Panc1 (cell line): ENCODE measurements at regions not wholly inside any gene's neighbourhood (a gene's known extent, or its start where the extent isn't known, plus 50 kb on each side); places are given as distances from the start of the nearest gene placed in this dataset.

ENCODE experiments used
- POLR2AphosphoS5 ChIP-seq: IDR thresholded peaks from 2 replicates; pipeline ENCODE4 v1.6.1; 2012; ENCODE audit warnings: mild to moderate bottlenecking, low read depth, low read length, moderate library complexity
- SIN3A ChIP-seq: IDR thresholded peaks from 2 replicates; pipeline ENCODE4 v1.6.1; 2012; ENCODE audit warnings: low read depth, mild to moderate bottlenecking, low read length, moderate library complexity, borderline replicate concordance; ENCODE audit not compliant: insufficient read depth
- TCF7L2 ChIP-seq: IDR thresholded peaks from 2 replicates; pipeline ENCODE4 v1.6.1; 2011; ENCODE audit warnings: mild to moderate bottlenecking, low read depth, low read length, inconsistent platforms
- TF ChIP-seq, protein P1 (sequence below): fragments of 450-650 bp; IDR thresholded peaks from 2 replicates; pipeline ENCODE4 v1.5.1; 2017; ENCODE audit warnings: mild to moderate bottlenecking

DNA sequence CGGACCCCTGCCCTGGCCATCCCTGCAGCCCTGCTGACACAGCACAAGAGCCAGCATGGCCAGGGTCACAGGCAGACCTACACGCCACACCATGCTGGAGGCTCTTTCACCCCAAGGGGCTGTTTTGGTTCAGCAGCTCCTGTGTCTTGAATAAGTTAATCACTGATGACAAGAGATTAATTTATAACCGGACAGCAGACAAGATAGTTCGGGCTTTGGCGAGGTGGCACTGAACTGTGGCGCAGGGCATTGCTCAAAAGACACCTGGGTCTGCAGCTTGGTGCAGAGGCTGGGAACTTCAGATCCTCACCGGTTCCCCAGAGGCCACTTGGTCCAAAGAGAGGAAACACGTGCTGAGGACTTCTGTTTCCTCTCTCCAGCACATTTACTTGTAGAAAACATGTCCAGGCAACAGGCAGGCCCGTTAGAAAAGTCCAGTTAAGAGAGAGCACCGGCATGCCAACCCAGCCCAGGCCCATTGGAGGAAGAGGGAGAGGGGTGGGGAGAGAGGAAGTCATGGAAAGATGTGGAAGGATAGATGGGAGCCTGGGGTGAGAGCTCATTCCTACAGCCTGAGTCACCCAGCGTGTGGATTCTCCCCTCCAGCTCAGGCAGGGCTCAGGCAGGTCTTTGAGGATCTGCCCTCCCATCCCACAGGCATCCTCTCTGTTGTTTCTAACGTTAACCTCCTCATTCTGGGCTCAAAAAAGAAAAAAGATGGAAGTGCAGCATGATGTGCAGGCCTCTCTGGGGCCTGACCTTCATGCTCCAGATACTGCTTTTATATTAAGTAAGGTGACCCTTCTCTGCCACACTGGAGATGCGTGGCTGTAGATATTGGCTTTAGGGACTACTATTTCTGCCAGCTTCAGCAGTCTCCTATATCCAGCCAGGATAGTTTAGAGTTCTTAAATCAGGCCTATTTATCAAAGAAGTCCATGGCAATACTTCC is 80.0 kb upstream of the HNF1B start:
- TF ChIP-seq, protein P1, sequence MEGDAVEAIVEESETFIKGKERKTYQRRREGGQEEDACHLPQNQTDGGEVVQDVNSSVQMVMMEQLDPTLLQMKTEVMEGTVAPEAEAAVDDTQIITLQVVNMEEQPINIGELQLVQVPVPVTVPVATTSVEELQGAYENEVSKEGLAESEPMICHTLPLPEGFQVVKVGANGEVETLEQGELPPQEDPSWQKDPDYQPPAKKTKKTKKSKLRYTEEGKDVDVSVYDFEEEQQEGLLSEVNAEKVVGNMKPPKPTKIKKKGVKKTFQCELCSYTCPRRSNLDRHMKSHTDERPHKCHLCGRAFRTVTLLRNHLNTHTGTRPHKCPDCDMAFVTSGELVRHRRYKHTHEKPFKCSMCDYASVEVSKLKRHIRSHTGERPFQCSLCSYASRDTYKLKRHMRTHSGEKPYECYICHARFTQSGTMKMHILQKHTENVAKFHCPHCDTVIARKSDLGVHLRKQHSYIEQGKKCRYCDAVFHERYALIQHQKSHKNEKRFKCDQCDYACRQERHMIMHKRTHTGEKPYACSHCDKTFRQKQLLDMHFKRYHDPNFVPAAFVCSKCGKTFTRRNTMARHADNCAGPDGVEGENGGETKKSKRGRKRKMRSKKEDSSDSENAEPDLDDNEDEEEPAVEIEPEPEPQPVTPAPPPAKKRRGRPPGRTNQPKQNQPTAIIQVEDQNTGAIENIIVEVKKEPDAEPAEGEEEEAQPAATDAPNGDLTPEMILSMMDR: no peak
- TF ChIP-seq POLR2AphosphoS5 (no peak), TCF7L2 (no peak), SIN3A (no peak)
